ENCODE measurements at regions not wholly inside any gene's neighbourhood (a gene's known extent, or its start where the extent isn't known, plus 50 kb on each side); places are given as distances from the start of the nearest gene placed in this dataset.

DNA sequence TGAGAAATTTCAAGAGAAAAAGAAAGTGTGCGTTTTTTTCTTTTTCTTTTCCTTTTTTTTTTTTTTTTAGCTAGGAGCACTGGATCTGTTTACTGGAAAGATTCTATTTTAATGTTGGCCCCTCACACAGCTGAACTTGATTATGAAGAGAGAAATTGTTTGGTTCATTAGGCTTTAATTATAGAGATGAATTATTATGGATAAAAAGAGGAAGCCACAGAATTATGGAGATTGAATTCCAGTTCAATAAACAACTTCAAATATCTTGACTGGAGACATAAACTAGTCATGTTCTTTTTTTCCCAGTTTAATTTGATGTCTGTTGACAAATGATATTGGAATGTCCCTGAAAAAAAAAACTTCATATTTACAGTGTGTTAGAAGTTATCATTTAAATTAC is 152.0 kb upstream of the HS3ST3A1 start:
- TF ChIP-seq EP300 (IDR thresholded peaks at IDR 0.05; ENCODE audit: borderline replicate concordance) (no peak), TAF1 (IDR thresholded peaks at IDR 0.05; ENCODE audit: low read depth) (no peak), YY1 (IDR thresholded peaks at IDR 0.05; ENCODE audit: low read depth) (no peak), CEBPB (IDR thresholded peaks at IDR 0.05) (no peak), EGR1 (IDR thresholded peaks at IDR 0.05) (no peak), RAD21 (IDR thresholded peaks at IDR 0.05; ENCODE audit: low read depth) (no peak)
- TF ChIP-seq, protein P1, sequence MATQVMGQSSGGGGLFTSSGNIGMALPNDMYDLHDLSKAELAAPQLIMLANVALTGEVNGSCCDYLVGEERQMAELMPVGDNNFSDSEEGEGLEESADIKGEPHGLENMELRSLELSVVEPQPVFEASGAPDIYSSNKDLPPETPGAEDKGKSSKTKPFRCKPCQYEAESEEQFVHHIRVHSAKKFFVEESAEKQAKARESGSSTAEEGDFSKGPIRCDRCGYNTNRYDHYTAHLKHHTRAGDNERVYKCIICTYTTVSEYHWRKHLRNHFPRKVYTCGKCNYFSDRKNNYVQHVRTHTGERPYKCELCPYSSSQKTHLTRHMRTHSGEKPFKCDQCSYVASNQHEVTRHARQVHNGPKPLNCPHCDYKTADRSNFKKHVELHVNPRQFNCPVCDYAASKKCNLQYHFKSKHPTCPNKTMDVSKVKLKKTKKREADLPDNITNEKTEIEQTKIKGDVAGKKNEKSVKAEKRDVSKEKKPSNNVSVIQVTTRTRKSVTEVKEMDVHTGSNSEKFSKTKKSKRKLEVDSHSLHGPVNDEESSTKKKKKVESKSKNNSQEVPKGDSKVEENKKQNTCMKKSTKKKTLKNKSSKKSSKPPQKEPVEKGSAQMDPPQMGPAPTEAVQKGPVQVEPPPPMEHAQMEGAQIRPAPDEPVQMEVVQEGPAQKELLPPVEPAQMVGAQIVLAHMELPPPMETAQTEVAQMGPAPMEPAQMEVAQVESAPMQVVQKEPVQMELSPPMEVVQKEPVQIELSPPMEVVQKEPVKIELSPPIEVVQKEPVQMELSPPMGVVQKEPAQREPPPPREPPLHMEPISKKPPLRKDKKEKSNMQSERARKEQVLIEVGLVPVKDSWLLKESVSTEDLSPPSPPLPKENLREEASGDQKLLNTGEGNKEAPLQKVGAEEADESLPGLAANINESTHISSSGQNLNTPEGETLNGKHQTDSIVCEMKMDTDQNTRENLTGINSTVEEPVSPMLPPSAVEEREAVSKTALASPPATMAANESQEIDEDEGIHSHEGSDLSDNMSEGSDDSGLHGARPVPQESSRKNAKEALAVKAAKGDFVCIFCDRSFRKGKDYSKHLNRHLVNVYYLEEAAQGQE (IDR thresholded peaks at IDR 0.05; ENCODE audit: low read depth), result no peak
